ENCODE measurements at regions not wholly inside any gene's neighbourhood (a gene's known extent, or its start where the extent isn't known, plus 50 kb on each side); places are given as distances from the start of the nearest gene placed in this dataset.

DNA sequence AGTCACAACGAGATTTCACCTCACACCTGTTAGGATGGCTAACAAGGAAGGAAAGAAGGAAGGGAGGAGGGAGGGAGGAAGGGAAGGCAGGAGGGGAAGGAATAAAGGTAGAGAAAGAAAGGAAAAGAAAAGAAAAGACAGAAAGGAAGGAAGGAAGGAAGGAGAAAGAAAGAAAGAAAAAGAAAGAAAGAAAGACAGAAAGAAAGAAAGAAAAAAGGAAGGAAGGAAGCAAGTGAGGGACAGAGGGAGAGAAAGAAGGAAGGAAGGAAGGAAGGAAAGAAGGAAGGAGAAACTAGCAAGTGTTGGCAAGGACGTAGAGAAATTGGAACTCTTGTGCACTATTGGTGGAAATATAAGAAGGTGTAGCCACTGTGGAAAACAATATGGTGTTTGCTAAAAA is 52.2 kb downstream of the CCDC185 start:
- no peak for DNase-seq

DNA sequence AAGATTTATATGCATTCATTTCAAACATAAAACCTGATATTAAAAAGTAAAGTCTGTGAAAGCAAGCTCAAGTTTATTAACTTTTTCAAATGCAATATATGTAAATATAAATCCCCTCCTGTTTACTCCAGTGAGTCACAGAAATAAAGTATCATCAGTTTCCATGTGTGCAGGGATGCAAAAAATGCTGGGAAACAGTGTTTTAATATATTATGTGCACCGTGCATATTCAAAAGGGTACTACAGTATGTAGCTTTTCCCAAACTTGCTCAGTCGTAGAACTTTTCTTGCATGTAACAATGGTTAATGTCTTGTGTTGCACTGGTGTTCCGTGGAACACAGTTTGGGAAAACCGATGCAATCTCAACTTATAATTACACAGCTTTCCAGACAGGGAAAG is 60.7 kb downstream of the CCDC185 start:
- no peak for DNase-seq

DNA sequence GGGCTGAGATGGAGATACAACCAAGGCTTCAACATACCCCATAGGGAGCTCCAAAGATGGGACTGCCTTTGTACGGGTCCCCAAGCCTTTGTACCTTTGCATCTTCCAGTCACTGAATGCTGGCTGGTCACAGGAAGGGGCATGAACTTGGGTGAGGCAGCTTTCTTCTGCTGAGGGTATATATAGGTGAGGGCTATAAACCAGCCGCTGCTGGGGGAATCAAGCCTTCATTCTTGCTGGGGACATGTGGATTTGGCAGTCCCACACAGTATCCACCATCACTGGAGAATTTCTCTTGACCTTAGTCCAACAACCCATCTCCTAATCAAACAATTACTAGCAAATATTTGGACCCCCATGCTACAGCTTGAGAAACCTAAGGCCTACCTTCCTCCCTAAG is 61.7 kb downstream of the CCDC185 start:
- DNase-seq: no peak

DNA sequence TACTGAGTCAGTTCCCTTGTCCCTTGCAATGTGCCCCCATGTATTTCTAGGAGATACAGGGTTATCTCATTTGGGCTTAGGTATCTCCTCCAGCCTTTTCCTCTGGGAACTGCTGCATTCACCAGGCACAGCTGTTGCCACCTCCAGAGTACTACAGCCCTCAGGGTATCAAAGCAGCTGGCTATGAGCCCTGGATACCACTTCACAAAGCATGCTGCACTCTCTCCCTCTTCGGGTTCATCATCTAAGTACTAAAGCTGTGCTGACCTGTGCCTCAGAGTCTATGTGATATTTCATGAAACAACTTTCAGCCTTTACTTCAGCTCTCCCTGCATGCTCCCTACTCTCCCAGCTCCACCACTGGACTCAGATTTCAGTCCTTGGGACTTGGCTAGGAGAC is 62.3 kb downstream of the CCDC185 start:
- DNase-seq: no peak

DNA sequence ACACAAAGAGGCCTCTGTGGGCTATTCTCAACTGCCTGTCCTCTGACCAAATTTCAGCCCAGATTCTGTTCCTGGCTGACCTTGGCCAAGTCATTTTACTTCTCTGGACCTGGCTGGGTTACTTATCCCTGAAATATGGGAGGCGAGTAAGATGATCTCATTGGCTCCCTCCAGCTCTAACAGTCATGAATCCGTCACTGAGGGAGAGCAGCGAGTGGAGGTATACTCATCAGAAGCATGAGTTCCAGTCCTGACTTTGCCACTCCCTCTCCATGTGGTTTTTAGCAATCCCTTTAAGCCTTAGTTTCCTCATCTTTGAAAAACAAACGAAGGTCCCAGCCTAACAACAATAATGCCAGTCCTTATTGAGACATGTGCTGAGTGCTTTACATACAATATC is 63.5 kb downstream of the CCDC185 start:
- no peak for DNase-seq

DNA sequence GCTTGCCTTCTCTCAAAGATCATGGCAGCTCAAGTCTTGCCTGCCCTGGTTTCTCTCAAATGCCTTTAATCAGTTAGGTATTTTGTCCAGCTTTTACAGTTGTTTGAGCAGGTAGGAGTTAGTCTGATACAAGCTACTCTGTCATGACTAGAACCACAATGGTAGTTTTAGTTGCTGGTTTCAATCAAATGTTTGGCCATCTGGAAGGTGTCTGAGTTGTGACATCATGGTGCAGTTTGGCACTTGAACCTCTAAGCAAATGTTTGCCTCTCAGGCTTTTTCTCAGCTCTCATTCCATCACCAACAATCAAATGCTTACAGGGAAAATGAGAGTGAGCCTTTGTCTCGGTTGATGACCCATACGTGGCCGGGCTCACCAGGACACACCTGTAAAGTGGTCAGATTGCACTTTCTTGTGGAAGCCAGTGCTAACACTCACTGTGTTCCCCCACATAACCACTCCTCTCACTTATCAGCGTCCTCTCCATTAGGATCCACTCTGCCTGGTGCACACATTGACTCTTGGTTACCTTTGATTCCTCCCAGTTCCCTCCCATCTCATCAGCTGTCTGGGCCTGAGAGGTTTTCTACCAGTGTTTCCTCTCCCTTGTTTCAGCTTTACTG is 67.5 kb downstream of the CCDC185 start:
- DNase-seq: no peak

DNA sequence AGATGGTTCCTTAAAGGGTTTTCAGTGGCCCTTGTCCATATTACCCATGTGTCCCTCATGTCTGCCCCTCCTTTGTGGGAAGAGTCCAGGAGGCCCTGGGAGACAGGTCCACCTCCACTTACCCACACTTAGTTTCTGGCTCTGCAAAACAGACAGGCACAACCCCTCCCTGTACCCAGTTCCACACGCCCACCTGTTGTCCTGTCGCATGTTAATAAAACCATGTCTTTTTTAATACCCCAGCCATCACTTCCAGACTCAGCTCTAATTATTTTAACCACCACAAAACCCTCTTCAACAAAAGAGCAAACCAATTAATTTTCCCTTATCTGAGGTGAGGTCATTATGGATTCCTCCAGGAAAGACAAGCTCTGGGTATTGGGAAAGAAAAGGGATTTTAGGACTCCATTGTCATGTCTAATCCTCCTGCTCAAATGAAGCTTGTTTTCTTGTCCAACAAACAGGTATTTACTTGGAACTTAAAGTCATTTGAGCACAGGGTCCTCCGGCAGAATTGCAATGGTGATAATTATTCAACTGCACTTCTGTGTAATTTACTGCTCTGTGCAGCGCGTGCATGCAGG is 68.9 kb downstream of the CCDC185 start:
- no peak for DNase-seq

DNA sequence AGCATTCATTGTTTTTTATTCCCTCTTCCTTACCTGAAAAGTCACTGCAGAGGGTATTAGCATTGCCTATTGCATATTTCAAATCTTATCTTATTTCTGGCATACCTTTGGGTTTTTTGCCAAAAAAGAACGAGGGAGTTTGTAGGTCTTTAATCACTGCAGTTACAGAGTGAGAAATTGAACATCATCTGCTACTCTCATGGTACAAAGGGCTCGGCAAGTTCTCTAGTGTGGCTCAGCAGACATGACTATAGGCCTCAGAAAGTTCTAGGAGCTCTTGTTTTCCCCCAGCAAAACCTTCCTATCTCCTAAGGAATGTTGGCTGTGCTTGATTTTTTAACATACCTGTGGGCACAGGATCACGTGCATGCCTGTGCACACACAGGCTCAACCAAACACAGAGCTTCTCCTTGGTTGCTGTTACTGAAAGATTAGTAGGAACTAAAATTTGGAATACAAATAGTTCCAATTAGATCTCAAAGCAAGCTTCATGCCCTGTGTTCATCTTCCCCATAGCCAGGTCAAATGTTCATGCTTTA is 69.7 kb downstream of the CCDC185 start:
- no peak for DNase-seq

DNA sequence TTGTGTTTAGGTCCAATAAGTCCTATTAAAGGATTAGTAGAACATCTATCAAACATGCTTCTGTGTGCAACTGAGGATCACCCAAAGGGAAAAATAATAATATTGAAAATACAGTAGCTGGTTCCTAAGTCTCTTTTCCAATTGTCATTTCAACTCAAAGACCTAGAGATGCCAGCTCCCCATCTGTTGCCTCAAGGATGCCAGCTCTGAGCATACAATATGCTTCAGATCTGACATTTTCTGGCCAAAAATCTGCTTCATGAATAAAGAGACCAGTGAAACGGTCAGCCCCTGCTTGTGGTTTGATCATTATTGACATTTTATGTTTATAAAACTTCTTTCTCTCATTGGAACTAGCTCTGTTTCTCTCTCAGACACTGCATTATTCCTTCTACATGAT is 72.9 kb downstream of the CCDC185 start:
- no peak for DNase-seq

DNA sequence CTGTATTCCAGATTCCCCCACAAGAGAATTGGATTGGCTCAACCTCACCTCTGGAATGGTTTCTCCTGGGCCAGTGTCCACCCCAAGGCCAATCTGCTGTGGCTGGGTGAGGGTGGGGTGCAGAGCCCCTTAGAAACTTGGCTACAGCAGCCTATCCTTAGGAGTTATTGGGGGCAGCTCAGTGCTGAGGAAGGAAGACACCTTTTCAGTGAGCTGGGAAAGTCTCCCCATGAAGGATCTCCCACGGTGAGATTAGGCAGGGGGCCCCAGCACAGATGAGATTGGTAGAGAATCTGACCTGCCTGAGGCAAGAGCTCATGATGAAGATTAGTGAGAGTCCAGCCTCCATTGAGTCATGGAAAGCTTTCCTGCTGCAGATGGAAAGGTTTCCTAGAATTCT is 78.4 kb downstream of the CCDC185 start:
- DNase-seq: no peak

DNA sequence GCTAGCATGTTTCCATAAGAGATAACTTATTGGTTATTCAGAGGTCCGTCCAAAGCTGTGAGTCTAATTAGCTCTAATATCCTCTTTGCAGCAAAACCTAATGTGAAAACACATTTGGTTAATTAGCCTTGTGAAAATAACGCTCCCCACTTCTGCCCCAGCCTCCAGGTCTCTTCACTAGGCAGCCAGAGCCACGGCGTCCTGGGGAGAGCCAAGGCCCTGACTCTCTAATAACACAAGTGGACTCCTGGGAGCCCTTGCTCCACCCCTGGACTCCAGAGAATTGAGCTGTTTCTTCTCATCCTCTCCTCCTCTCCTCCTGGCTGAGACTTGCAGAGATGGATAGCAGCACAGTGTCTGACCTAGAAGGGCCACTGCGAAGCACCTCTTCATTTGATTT is 78.8 kb downstream of the CCDC185 start:
- DNase-seq: no peak

DNA sequence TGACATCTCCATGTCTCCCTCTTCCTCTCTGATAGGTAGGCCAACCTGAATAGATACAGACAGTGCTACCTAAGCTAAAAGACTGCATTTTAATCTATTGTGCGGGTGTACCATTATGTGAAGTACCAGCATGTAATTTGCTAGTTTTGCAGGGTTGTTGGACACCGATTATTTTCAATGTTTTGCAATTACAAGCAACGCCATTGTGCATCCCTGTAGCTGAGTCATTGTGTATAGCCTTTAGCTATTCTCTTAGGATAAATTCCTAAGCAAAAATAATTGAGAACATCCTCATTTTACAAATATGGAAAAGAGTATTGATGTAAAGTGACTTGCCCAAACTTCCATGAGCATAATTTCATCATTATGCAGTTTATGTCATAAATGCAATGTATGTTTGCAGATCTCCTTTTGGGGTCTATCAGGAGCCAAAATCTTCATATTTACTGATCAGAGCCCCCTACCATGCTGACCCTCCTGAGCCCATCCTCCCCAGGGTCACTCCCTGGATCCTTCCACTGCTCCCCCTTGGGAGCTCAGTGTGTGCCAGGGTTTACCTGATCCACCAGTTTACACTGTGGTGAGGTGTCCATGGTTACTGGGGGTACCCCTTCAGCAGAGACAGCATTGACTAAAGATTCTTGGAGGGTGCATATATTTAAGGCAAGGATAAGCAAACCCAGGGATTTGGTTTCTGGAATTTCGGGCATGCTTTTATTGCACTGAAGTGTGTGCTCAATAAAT is 80.6 kb downstream of the CCDC185 start:
- DNase-seq: no peak

DNA sequence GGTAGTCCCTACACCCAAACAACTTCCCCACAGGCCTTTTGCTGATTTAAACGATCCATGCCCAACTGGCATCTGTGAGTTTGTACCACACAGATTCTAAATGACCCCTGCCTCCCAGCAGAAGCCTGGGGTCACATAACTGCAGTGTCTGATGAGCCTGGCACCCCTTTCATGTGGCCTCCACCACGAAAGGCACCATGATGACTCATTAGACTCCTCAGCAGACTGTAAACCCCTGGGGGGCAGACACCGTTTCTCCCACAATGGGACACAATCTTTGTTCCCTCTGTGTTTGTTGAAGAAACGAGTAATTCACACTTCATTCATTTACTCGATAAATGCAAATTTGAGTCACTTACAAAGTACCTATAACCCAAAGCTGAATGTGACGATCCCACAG is 81.6 kb downstream of the CCDC185 start:
- DNase-seq: no peak

DNA sequence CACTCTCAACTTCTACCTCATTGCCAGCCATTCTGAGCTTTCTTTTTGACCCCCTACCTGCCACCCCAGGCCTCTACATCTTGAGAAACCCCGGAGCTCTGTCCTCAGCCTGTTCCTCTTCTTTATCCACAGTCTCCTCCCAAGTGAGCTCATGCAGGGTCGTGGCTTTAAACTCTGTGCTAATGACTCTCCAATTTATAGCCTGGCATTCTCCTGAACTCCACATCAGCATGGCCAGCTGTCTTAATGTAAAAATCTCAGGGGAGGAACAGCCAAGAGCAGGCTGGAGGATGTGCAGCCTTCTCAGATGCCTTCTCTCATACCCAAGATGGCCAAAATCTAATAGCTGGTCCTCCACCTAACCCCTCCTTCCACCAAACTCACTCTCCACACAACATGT is 84.2 kb downstream of the CCDC185 start:
- DNase-seq: no peak

DNA sequence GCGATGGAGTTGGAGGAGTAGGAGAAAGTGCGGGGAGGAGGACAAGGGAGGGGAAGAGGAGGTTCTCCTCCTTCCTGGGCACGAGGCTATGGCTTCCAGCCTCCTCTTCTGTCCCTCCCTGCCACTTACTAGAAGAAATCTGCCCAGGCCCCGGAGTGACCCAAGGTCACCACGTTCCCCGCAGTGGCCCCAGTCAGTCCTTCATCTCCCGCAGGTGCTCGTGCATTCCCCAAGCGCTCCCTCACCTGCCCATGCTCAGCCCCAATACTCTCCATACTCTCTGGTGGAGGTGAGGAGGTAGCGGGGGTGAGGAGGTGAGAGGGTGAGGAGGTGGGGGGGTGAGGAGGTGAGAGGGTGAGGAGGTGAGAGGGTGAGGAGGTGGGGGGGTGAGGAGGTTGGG is 85.4 kb downstream of the CCDC185 start:
- no peak for DNase-seq

DNA sequence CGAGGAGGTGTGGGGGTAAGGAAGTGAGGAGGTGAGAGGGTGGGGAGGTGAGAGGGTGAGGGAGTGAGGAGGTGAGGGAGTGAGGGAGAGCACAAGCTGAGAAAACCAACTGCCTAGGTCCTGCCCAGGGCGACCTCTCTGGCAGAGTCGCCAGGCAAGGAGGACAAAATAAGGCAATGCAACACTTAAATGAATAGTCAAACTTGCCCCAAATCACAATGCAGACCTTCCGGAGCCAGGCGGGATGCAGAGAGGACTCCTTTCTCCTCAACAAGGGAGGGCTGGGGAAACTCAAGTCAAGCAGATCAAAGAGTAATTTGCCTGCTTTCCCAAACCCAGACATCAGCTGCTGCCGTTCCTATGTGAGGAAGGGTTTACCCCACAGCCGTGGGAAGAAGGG is 86.0 kb downstream of the CCDC185 start:
- no peak for DNase-seq

DNA sequence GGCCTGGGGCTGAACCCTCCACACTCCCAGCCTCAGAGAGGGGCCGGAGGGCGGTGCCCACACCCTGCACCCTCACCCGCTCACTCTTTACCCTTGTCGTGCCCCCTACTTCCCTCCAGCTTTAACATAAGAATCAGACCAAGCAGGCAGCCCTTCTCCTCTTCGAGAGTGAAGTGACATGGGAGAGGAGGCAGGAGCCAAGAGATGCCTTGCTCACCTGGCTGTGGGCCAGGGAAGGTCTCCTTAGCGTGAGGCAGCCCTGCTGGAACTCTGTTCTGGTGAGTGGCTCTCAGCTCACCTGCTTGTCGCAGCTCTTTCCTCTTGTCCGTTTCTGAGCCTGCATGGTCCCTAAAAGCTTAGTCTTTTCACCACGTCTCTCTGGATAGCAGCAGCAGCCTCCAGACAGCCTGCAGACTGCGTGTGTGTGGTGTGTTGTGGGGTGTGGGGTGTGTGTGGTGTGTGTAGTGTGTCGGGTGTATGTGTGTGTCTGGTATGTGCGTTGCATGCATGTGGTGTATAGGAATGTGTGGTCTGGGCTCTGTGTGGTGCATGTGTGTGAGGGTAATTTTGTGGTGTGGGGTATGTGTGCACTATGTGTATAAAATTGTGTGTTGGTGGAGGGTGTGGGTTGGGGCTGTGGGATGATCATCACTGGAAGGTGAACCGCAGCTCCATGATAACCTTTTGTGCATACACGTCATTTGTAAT is 86.7 kb downstream of the CCDC185 start:
- no peak for DNase-seq

DNA sequence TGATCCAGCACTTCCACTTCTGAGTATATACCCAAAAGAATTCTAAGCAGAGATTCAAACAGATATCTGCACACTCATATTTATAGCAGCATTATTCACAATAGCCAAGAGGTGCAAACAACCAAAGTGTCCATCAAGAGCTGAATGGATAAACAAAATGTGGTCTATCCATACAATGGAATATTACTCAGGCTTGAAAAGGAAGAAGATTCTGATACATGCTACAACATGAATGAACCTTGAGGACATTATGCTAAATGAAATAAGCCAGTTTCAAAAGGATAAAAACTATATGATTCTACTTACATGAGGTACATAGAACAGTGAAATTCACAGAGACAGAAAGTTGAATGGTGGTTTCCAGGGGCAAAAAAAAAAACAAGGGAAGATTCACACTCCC is 88.9 kb downstream of the CCDC185 start:
- DNase-seq: no peak

DNA sequence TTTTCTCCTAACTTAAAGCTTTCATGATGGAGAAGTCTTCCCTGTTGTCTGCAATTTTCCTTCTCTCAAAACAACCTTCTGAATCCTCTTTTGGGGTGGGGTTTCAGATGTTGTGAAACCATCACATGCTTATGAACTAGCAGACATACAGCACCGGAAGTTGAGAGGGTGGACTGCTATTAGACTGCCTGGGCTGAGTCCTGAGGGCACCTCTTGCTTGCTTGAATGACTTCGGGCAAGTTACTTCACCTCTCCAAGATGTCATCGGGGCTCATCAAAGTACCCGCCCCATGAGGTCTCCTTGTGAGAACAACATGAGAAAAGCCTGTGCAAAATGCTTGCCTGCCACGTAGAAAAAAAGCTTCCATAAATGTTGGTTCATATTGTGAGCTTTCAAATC is 89.6 kb downstream of the CCDC185 start:
- peak; percentile 9 for DNase-seq

DNA sequence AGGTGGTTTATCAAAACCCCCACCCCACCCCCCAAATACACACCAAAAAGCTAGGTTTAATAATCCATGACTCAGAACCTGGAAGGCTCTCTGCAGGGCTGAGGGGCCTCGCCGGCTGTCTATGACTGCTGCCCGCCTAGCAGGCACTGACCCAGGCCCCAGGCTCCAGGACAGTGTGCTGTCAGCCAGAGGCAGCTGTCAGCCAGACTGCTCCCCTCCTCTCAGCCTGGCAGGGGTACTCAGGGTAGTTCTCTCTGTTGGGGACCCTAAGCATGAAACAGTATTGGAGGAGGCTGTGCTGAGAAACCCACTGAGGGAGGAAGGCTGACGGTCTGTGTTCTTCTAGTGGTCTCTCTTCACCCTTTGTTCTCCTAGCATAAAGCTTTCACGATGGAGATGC is 90.3 kb downstream of the CCDC185 start:
- no peak for DNase-seq

DNA sequence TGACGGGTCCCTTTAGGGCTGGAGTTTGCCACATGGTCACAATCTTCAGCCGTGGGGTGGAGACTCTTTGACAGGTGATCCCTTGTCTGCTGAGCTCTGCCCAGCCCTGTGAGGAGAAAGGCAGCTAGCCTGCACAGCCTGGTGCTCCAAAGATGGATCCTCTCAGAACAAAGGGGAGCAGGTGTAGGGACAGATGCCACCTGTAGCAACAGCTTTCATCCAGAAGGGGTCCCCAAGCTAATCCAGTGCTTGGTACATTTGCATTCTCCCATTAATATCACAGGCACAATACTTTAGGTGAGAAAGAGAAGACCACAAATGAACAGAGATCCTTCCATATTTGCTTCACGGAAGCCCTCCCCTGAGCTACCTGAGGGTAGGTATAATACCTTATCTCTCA is 93.2 kb downstream of the CCDC185 start:
- no peak for DNase-seq

DNA sequence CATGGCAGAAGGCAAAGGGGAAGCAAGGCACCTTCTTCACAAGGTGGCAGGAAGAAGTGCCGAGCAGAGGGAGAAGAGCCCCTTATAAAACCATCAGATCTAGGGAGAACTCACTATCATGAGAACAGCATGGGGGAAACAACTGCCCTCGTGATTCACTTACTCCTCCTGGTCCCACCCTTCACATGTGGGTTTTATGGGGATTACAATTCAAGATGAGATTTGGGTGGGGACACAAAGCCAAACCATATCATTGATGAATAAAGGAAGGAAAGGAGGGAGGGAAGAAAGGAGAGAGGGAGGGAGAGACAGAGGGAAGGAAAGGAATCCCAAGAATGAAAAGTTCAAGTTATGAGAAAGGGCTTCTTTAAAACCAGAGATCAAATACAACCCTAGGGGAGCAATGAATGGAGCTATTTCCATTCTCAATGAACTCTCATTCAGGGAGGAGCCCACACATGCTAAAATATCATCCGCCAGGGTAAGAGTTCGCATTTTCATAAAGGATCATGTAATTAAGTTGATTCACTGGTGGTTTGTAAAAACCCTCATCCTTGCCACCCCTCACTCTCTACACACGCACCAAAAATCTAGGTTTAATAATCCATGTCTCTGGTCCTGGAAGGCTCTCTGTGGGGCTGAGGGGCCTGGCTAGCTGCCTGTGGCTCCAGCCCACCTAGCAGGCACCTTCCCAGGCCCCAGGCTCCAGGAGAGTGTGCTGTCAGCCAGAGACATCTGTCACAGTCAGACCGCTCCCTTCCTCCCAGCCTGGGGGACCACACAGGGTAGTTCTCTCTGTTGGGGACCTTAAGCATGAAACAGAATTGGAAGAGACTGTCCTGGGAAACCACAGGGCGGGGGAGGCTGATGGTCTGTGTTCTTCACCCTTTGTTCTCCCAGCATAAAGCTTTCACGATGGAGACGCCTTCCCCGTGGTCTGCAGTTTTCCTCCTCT is 94.0 kb downstream of the CCDC185 start:
- no peak for DNase-seq

DNA sequence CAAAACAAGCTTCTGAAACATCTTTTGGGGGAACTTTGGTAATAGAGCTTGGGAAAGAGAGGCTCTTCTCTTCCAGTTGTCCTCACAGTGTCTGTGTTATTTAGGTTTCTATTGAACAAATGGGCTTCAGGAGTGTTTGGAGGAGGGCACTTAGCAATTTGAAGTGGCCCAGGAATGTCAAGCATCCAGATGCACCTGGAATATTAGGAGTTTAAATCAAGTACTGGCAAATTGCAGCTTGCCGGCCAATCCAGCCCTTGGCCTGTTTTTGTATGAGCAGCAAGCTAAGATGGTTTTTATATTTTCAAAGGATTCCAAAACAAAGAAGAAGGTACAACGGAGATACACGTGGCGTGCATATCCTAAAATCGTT is 94.7 kb downstream of the CCDC185 start:
- no peak for DNase-seq

Measured in activated naive CD4-positive, alpha-beta T cell treated with Interleukin-2 at 50 U/mL for 16 hours (primary cell).